H9 (cell line): ENCODE measurements at regions not wholly inside any gene's neighbourhood (a gene's known extent, or its start where the extent isn't known, plus 50 kb on each side); places are given as distances from the start of the nearest gene placed in this dataset.

Source experiments
- DNase-seq: peaks from one replicate; pipeline ENCODE4 v3.0.0-alpha.2; 2017
- H2AFZ ChIP-seq: one replicate; pipeline ENCODE4 v1.6.1; 2013; ENCODE audit warnings: mild to moderate bottlenecking, low read length, control low read depth, moderate library complexity
- H2AK5ac ChIP-seq: 2 replicates; pipeline ENCODE4 v1.6.1; 2013; ENCODE audit warnings: low read length, control low read depth, mixed read lengths; ENCODE audit not compliant: insufficient read length
- H2BK120ac ChIP-seq: one replicate; pipeline ENCODE4 v1.6.1; 2013; ENCODE audit warnings: low read depth, mild to moderate bottlenecking, low read length, control low read depth, inconsistent platforms; ENCODE audit not compliant: poor library complexity, severe bottlenecking
- H2BK12ac ChIP-seq: 2 replicates; pipeline ENCODE4 v1.6.1; 2013; ENCODE audit warnings: low read length, control low read depth, mixed read lengths, low read depth; ENCODE audit not compliant: insufficient read length
- H2BK15ac ChIP-seq: 2 replicates; pipeline ENCODE4 v1.6.1; 2013; ENCODE audit warnings: low read depth, low read length, control low read depth
- H2BK20ac ChIP-seq: one replicate; pipeline ENCODE4 v1.6.1; 2013; ENCODE audit warnings: low read depth, mild to moderate bottlenecking, low read length, control low read depth, inconsistent platforms; ENCODE audit not compliant: poor library complexity, severe bottlenecking
- H2BK5ac ChIP-seq: 2 replicates; pipeline ENCODE4 v1.6.1; 2013; ENCODE audit warnings: low read length, control low read depth, mixed read lengths; ENCODE audit not compliant: insufficient read length
- H3K14ac ChIP-seq: 2 replicates; pipeline ENCODE4 v1.6.1; 2013; ENCODE audit warnings: low read length, control low read depth; ENCODE audit not compliant: insufficient read depth
- H3K18ac ChIP-seq: 2 replicates; pipeline ENCODE4 v1.6.1; 2013; ENCODE audit warnings: low read depth, mild to moderate bottlenecking, mixed read lengths, low read length, control low read depth; ENCODE audit not compliant: insufficient read length
- H3K23ac ChIP-seq: 2 replicates; pipeline ENCODE4 v1.6.1; 2013; ENCODE audit warnings: low read length, control low read depth, mixed read lengths, low read depth; ENCODE audit not compliant: insufficient read length
- H3K23me2 ChIP-seq: 2 replicates; pipeline ENCODE4 v1.6.1; 2013; ENCODE audit warnings: low read depth, mild to moderate bottlenecking, mixed read lengths, low read length, control low read depth; ENCODE audit not compliant: insufficient read length, poor library complexity, severe bottlenecking
- H3K27ac ChIP-seq: 2 replicates; pipeline ENCODE4 v1.5.1; 2013; ENCODE audit warnings: low read length, control low read depth, mixed read lengths, low read depth; ENCODE audit not compliant: insufficient read length
- H3K27me3 ChIP-seq: 2 replicates; pipeline ENCODE4 v1.6.1; 2013; ENCODE audit warnings: low read length, control low read depth, inconsistent platforms; ENCODE audit not compliant: insufficient read depth
- H3K4ac ChIP-seq: 2 replicates; pipeline ENCODE4 v1.6.1; 2013; ENCODE audit warnings: low read depth, mild to moderate bottlenecking, control low read depth, inconsistent platforms, low read length, moderate library complexity
- H3K4me1 ChIP-seq: 2 replicates; pipeline ENCODE4 v1.6.1; 2013; ENCODE audit warnings: low read length, control low read depth, inconsistent platforms; ENCODE audit not compliant: insufficient read depth
- H3K4me2 ChIP-seq: 2 replicates; pipeline ENCODE4 v1.6.1; 2013; ENCODE audit warnings: low read length, control low read depth, mixed read lengths; ENCODE audit not compliant: insufficient read length, insufficient read depth
- H3K56ac ChIP-seq: 2 replicates; pipeline ENCODE4 v1.6.1; 2013; ENCODE audit warnings: low read depth, mild to moderate bottlenecking, mixed read lengths, low read length, control low read depth; ENCODE audit not compliant: insufficient read length
- H3K79me1 ChIP-seq: 2 replicates; pipeline ENCODE4 v1.6.1; 2013; ENCODE audit warnings: low read depth, mild to moderate bottlenecking, moderate library complexity, low read length, control low read depth, inconsistent platforms; ENCODE audit not compliant: insufficient read depth, poor library complexity, severe bottlenecking
- H3K79me2 ChIP-seq: 2 replicates; pipeline ENCODE4 v1.6.1; 2013; ENCODE audit warnings: low read length, control low read depth, inconsistent platforms; ENCODE audit not compliant: insufficient read depth
- H3K9ac ChIP-seq: 2 replicates; pipeline ENCODE4 v1.6.1; 2013; ENCODE audit warnings: low read length, control low read depth, mixed read lengths; ENCODE audit not compliant: insufficient read length; ENCODE audit errors: extremely low read depth
- H3K9me3 ChIP-seq: one replicate; pipeline ENCODE4 v1.6.1; 2013; ENCODE audit warnings: low read depth, low read length, inconsistent platforms; ENCODE audit not compliant: control insufficient read depth
- H3T11ph ChIP-seq: one replicate; pipeline ENCODE4 v1.6.1; 2013; ENCODE audit warnings: mild to moderate bottlenecking, low read length, control low read depth, inconsistent platforms
- H4K20me1 ChIP-seq: one replicate; pipeline ENCODE4 v1.6.1; 2013; ENCODE audit not compliant: control insufficient read depth, insufficient read length, insufficient read depth
- H4K5ac ChIP-seq: 2 replicates; pipeline ENCODE4 v1.6.1; 2013; ENCODE audit warnings: low read depth, mild to moderate bottlenecking, mixed read lengths, low read length, control low read depth; ENCODE audit not compliant: insufficient read length
- H4K8ac ChIP-seq: replicated peaks from 2 replicates; pipeline ENCODE4 v1.6.1; 2013; ENCODE audit warnings: low read length, control low read depth, mixed read lengths, low read depth; ENCODE audit not compliant: insufficient read length
- H4K91ac ChIP-seq: 2 replicates; pipeline ENCODE4 v1.6.1; 2013; ENCODE audit warnings: low read depth, mild to moderate bottlenecking, moderate library complexity, mixed read lengths, low read length, control low read depth; ENCODE audit not compliant: insufficient read length
- H3K27ac Mint-ChIP-seq, 3 experiments: 2 replicates in 2 of 3; 3 replicates in 1 of 3; pipeline ENCODE4 v1.8.0; 2020 to 2021; ENCODE audit warnings: mixed read lengths in 3 of 3, mild to moderate bottlenecking in 1 of 3, moderate library complexity in 1 of 3
- H3K27me3 Mint-ChIP-seq: 2 replicates; pipeline ENCODE4 v1.8.0; 2021; ENCODE audit warnings: low read depth, mild to moderate bottlenecking, moderate library complexity, mixed read lengths
- H3K36me3 Mint-ChIP-seq, 3 experiments: 2 replicates in 2 of 3; 3 replicates in 1 of 3; pipeline ENCODE4 v1.8.0; 2020 to 2021; ENCODE audit warnings: low read depth in 3 of 3, mixed read lengths in 3 of 3; ENCODE audit not compliant: insufficient read depth in 1 of 3
- H3K4me1 Mint-ChIP-seq, 2 experiments: 2 replicates each; pipeline ENCODE4 v1.8.0; 2020; ENCODE audit warnings: mixed read lengths in 2 of 2
- H3K4me3 Mint-ChIP-seq, 2 experiments: 2 replicates in 1 of 2; 3 replicates in 1 of 2; pipeline ENCODE4 v1.8.0; 2020 to 2021; ENCODE audit warnings: mild to moderate bottlenecking in 2 of 2, mixed read lengths in 2 of 2, moderate library complexity in 1 of 2
- H3K9me3 Mint-ChIP-seq, 2 experiments: 2 replicates in 1 of 2; 3 replicates in 1 of 2; pipeline ENCODE4 v1.8.0; 2020; ENCODE audit warnings: mild to moderate bottlenecking in 2 of 2, mixed read lengths in 2 of 2, moderate library complexity in 1 of 2
- WGBS: extraction: QIAGEN DNeasy Blood & Tissue Kit; methylation state at CpG from one replicate; pipeline ENCODE4 v1.1.7; 2013; ENCODE audit warnings: missing lambda C conversion rate, low lambda C conversion rate, mixed read lengths; ENCODE audit not compliant: insufficient read length; ENCODE audit errors: extremely low coverage; 5-methylcytosine and 5-hydroxymethylcytosine counted together
- TF ChIP-seq, protein P1 (sequence below): fragments of 200-600 bp; sonication (generic); conservative IDR thresholded peaks from 3 replicates; pipeline ENCODE4 v1.8.0; 2021; ENCODE audit warnings: antibody characterized with exemption, mild to moderate bottlenecking

DNA sequence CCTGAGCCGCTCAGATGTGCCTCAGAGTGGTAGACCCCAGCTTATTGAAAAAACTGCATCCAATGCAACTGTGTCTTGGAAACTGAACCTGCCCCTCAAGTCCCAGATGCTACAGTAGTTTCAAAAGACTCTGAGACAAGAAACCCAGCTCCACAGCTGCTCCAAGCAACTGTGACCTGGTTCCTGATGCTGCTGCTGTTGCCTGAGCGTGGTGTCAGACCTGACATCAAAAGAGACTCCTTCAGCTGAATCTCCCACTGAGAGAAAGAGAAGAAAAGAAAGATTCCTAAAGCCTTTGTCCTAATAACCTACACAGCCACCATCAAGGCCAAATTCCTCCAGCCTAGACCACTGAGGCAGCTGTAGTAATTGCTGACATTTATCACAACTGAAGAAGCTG is 630.1 kb downstream of the STIM2 start:
- no peak overlapping the region for H3K23ac ChIP-seq
- H2BK15ac ChIP-seq, result no peak overlapping the region
- no peak overlapping the region for H4K8ac ChIP-seq
- Mint-ChIP-seq H3K36me3 (no peaks in the 10 kb centered on the region), H3K9me3 (no peaks in the 10 kb centered on the region), H3K27ac (no peak overlapping the region; a peak in 1 of 7 replicates), H3K4me3 (no peak overlapping the region), H3K27me3 (no peaks in the 10 kb centered on the region), H3K4me1 (peaks cover 9 to 11% of the 10 kb centered on the region in 2 experiments)
- TF ChIP-seq, protein P1, sequence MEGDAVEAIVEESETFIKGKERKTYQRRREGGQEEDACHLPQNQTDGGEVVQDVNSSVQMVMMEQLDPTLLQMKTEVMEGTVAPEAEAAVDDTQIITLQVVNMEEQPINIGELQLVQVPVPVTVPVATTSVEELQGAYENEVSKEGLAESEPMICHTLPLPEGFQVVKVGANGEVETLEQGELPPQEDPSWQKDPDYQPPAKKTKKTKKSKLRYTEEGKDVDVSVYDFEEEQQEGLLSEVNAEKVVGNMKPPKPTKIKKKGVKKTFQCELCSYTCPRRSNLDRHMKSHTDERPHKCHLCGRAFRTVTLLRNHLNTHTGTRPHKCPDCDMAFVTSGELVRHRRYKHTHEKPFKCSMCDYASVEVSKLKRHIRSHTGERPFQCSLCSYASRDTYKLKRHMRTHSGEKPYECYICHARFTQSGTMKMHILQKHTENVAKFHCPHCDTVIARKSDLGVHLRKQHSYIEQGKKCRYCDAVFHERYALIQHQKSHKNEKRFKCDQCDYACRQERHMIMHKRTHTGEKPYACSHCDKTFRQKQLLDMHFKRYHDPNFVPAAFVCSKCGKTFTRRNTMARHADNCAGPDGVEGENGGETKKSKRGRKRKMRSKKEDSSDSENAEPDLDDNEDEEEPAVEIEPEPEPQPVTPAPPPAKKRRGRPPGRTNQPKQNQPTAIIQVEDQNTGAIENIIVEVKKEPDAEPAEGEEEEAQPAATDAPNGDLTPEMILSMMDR, result no peak
- H3T11ph ChIP-seq, result no peak overlapping the region
- no peak overlapping the region for H3K14ac ChIP-seq
- no peaks in the 10 kb centered on the region for H3K79me1 ChIP-seq
- H2BK120ac ChIP-seq, result no peak overlapping the region
- H3K79me2 ChIP-seq, result no peaks in the 10 kb centered on the region
- H3K9ac ChIP-seq, result no peak overlapping the region
- H3K27ac ChIP-seq, result no peak overlapping the region
- H3K23me2 ChIP-seq, result no peaks in the 10 kb centered on the region
- no peak overlapping the region for H2AK5ac ChIP-seq
- H3K56ac ChIP-seq, result no peak overlapping the region
- no CpG with 5 or more reads among the region's 2 CpGs for WGBS
- DNase-seq, result no peak
- no peak overlapping the region for H2BK20ac ChIP-seq
- no peaks in the 10 kb centered on the region for H3K9me3 ChIP-seq
- no peak overlapping the region for H2BK5ac ChIP-seq
- H3K4me1 ChIP-seq, result no peaks in the 10 kb centered on the region
- H2BK12ac ChIP-seq, result no peak overlapping the region
- no peaks in the 10 kb centered on the region for H3K27me3 ChIP-seq
- H3K4me2 ChIP-seq, result no peak overlapping the region
- H4K5ac ChIP-seq, result no peak overlapping the region
- H4K91ac ChIP-seq, result no peak overlapping the region
- no peaks in the 10 kb centered on the region for H4K20me1 ChIP-seq
- H3K18ac ChIP-seq, result no peak overlapping the region
- no peak overlapping the region for H3K4ac ChIP-seq
- H2AFZ ChIP-seq, result peak overlapping the region; percentile 62
